ENCODE measurements at regions not wholly inside any gene's neighbourhood (a gene's known extent, or its start where the extent isn't known, plus 50 kb on each side); places are given as distances from the start of the nearest gene placed in this dataset.

GRCh38 chr14:95611293-95611880, 74.8 kb upstream of the TCL1B start:
- Histone ChIP-seq H3K4ac (ENCODE audit: low read depth, low read length) (no peak overlapping the region), H2BK15ac (ENCODE audit: low read depth, low read length) (no peak overlapping the region), H3K9me3 (ENCODE audit: control insufficient read depth, low read depth, low read length) (no peaks in the 10 kb centered on the region), H3K14ac (ENCODE audit: insufficient read depth, low read length) (no peak overlapping the region), H3K9ac (ENCODE audit: extremely low read depth, insufficient read length, low read length) (no peak overlapping the region), H3K27me3 (ENCODE audit: insufficient read depth, low read length) (no peaks in the 10 kb centered on the region), H3T11ph (ENCODE audit: low read length) (no peak overlapping the region), H3K56ac (ENCODE audit: insufficient read length, low read depth, low read length) (no peak overlapping the region), H3K79me1 (ENCODE audit: insufficient read depth, low read depth, low read length, poor library complexity, severe bottlenecking) (no peaks in the 10 kb centered on the region), H2AFZ (ENCODE audit: low read length) (no peak overlapping the region), H2BK120ac (ENCODE audit: low read depth, low read length, poor library complexity, severe bottlenecking) (no peak overlapping the region), H3K23ac (ENCODE audit: insufficient read length, low read depth, low read length) (no peak overlapping the region), H4K5ac (ENCODE audit: insufficient read length, low read depth, low read length) (no peak overlapping the region), H3K18ac (ENCODE audit: insufficient read length, low read depth, low read length) (no peak overlapping the region), H2AK5ac (ENCODE audit: insufficient read length, low read length) (no peak overlapping the region), H3K79me2 (ENCODE audit: insufficient read depth, low read length) (no peaks in the 10 kb centered on the region), H2BK12ac (ENCODE audit: insufficient read length, low read depth, low read length) (no peak overlapping the region), H4K91ac (ENCODE audit: insufficient read length, low read depth, low read length) (no peak overlapping the region), H3K23me2 (ENCODE audit: insufficient read length, low read depth, low read length, poor library complexity, severe bottlenecking) (no peaks in the 10 kb centered on the region), H3K4me1 (ENCODE audit: insufficient read depth, low read length) (no peaks in the 10 kb centered on the region), H2BK5ac (ENCODE audit: insufficient read length, low read length) (no peak overlapping the region), H4K8ac (replicated peaks; ENCODE audit: insufficient read length, low read depth, low read length) (no peak overlapping the region), H3K4me2 (ENCODE audit: insufficient read depth, insufficient read length, low read length) (no peak overlapping the region), H2BK20ac (ENCODE audit: low read depth, low read length, poor library complexity, severe bottlenecking) (no peak overlapping the region), H4K20me1 (ENCODE audit: control insufficient read depth, insufficient read depth, insufficient read length) (no peaks in the 10 kb centered on the region), H3K27ac (ENCODE audit: insufficient read length, low read depth, low read length) (no peak overlapping the region)
- Mint-ChIP-seq H3K27ac (no peak overlapping the region), H3K36me3 (ENCODE audit: insufficient read depth in 1 of 3, low read depth in 3 of 3) (no peaks in the 10 kb centered on the region), H3K4me3 (no peak overlapping the region), H3K4me1 (peaks cover 0 to 5% of the 10 kb centered on the region in 2 experiments; a peak in 2 of 4 replicates), H3K27me3 (ENCODE audit: low read depth) (peaks cover 42% of the 10 kb centered on the region), H3K9me3 (no peaks in the 10 kb centered on the region)
- no CpG with 5 or more reads among the region's 8 CpGs for WGBS (ENCODE audit: extremely low coverage, insufficient read length, low lambda C conversion rate)
- DNase-seq: no peak
- TF ChIP-seq CTCF (conservative IDR thresholded peaks at IDR 0.05): no peak

Data from H9 (cell line).